ENCODE measurements at regions not wholly inside any gene's neighbourhood (a gene's known extent, or its start where the extent isn't known, plus 50 kb on each side); places are given as distances from the start of the nearest gene placed in this dataset.

DNA sequence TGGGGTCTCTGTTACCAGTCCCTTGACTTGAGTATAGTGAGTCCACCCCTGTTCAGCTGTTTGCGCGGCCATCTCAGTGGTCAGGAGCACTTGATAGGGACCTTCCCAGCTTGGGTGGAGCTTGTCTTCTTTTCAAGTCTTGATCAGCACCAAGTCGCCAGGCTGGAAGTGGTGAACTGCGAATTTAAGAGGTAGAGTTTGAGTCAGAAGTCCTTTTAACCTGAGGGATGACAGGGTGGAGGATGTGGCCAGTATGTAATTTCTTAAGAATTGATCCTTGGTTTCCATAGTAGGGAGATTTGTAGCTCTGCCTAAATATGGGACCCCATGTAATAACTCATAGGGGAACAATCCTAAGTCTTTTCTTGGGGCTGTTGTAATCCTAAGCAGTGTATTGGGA is 86.3 kb upstream of the XCR1 start:
- H3K36me3 ChIP-seq: no peaks in the 10 kb centered on the region
- no peak for DNase-seq (ENCODE audit: low spot score in 2 of 2)
- intact Hi-C loops (cut with DNase I; ENCODE audit: low total_unique reads): no loop called here
- TF ChIP-seq POLR2AphosphoS5 (IDR thresholded peaks at IDR 0.05): no peak
- no peak for TF ChIP-seq CTCF (IDR thresholded peaks at IDR 0.05)
- TF ChIP-seq POLR2A (IDR thresholded peaks at IDR 0.05): no peak
- no peaks in the 10 kb centered on the region for H3K9me3 ChIP-seq
- no peak overlapping the region for H3K4me3 ChIP-seq
- H3K27me3 ChIP-seq: no peaks in the 10 kb centered on the region
- peak overlapping the region; percentile 65 to 80 for H3K27ac ChIP-seq
- H3K4me1 ChIP-seq: peaks cover 0 to 5% of the 10 kb centered on the region in 2 donors

DNA sequence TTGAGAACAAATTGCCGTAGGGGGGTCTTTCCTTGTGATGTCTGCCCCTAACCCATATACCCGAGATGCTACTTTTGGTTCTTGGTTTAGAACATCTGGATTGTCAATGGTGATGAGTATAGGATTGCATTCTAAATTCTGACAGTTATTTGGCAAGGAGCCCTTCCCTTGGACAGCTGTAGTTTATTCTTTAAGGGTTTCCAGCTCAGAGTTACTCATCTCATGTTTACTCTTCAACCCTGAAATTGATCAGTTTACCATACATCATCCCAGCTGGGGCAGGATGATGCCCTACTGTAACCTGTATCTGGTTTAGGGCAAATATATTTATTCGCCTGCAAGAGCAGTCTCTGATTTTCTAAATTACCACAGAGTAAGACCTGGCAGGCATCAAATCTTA is 85.7 kb upstream of the XCR1 start:
- DNase-seq (ENCODE audit: low spot score in 2 of 2): no peak
- no peak overlapping the region for H3K4me3 ChIP-seq
- H3K9me3 ChIP-seq: no peaks in the 10 kb centered on the region
- TF ChIP-seq POLR2A (IDR thresholded peaks at IDR 0.05) (no peak), POLR2AphosphoS5 (IDR thresholded peaks at IDR 0.05) (no peak), CTCF (IDR thresholded peaks at IDR 0.05) (no peak)
- H3K4me1 ChIP-seq: peaks cover 0 to 5% of the 10 kb centered on the region in 2 donors
- intact Hi-C loops (cut with DNase I; ENCODE audit: low total_unique reads): no loop called here
- no peak overlapping the region for H3K27ac ChIP-seq
- no peaks in the 10 kb centered on the region for H3K36me3 ChIP-seq
- no peaks in the 10 kb centered on the region for H3K27me3 ChIP-seq

DNA sequence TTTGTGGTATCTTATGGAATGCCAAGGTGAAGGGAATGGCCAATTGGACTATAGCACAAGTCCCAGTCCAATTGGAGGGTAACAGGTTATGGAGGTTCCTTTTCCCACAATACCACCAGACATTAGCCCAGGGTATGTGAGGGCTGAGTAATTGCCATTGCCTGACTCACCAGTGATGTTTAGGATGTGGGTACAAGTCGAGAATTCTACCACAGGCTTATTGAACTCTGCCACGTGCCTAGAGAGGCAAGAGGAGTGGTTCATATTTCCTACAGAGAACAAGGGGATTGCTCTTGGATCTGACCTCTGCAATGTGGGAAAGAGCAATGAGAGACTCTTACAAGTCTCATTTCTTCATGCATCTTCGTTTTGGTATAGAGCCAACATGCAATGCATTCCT is 85.0 kb upstream of the XCR1 start:
- peaks cover 0 to 5% of the 10 kb centered on the region in 2 donors for H3K4me1 ChIP-seq
- H3K36me3 ChIP-seq: no peaks in the 10 kb centered on the region
- no peak overlapping the region for H3K27ac ChIP-seq
- no peaks in the 10 kb centered on the region for H3K9me3 ChIP-seq
- intact Hi-C loops (cut with DNase I; ENCODE audit: low total_unique reads): no loop called here
- H3K4me3 ChIP-seq: no peak overlapping the region
- H3K27me3 ChIP-seq: no peaks in the 10 kb centered on the region
- no peak for DNase-seq (ENCODE audit: low spot score in 2 of 2)
- no peak for TF ChIP-seq POLR2AphosphoS5 (IDR thresholded peaks at IDR 0.05)
- no peak for TF ChIP-seq POLR2A (IDR thresholded peaks at IDR 0.05)
- TF ChIP-seq CTCF (IDR thresholded peaks at IDR 0.05): no peak

DNA sequence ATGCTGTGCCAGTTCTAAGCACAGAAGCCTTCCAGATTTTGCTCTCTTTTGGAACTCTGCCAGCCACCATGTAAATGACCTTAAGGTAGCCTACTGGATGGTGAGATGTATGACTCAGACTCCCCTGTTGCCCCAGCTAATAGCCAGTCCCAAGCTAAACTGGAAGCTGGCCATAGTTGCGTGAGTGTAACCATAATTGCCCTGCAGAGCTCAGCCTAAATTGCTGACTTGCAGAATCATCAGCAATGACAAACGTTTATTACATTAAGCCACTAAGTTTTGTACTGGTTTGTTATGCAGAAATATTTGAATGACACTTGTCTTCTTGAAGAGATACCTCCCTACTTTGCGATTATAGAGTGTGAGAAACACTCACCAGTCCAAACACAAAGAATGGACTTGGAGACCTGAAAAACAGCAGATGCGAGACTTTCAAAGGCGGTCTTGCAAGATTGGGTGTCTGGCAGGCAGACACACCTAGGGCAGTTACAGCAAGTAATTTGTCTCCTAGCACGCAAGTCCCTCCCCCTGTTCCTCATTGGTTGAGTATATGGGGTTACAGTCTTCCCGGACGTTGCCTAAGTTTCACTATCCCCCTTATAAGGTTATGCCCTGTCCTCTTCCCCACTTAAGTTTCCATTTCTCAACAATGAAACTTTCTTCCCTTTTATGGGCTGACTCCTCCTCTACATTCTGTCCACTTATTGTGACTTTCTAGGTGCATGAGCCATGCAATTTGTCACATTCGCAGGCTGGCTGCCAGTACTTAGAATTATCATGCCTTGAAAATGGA is 83.6 kb upstream of the XCR1 start:
- Histone ChIP-seq H3K27me3 (no peaks in the 10 kb centered on the region), H3K36me3 (no peaks in the 10 kb centered on the region), H3K4me3 (no peak overlapping the region), H3K9me3 (no peaks in the 10 kb centered on the region), H3K4me1 (peaks cover 0 to 5% of the 10 kb centered on the region in 2 donors), H3K27ac (no peak overlapping the region)
- TF ChIP-seq CTCF (IDR thresholded peaks at IDR 0.05) (no peak), POLR2A (IDR thresholded peaks at IDR 0.05) (no peak), POLR2AphosphoS5 (IDR thresholded peaks at IDR 0.05) (peak in 1 of 3 donors; percentile 12)
- intact Hi-C loops (cut with DNase I; ENCODE audit: low total_unique reads): no loop called here
- peak in 1 of 2 donors; percentile 67 for DNase-seq (ENCODE audit: low spot score in 2 of 2)

GRCh38 chr3:46107682-46108081 is 80.4 kb upstream of the XCR1 start:
- no peak for TF ChIP-seq CTCF (IDR thresholded peaks at IDR 0.05)
- TF ChIP-seq POLR2A (IDR thresholded peaks at IDR 0.05): no peak
- no peak for TF ChIP-seq POLR2AphosphoS5 (IDR thresholded peaks at IDR 0.05)
- Histone ChIP-seq H3K4me3 (no peak overlapping the region), H3K27ac (no peak overlapping the region), H3K36me3 (no peaks in the 10 kb centered on the region), H3K9me3 (no peaks in the 10 kb centered on the region), H3K4me1 (no peaks in the 10 kb centered on the region), H3K27me3 (no peaks in the 10 kb centered on the region)
- DNase-seq (ENCODE audit: low spot score in 2 of 2): no peak
- intact Hi-C loops (cut with DNase I; ENCODE audit: low total_unique reads): no loop called here
